Frontal cortex (tissue), 3 donors: ENCODE measurements at regions not wholly inside any gene's neighbourhood (a gene's known extent, or its start where the extent isn't known, plus 50 kb on each side); places are given as distances from the start of the nearest gene placed in this dataset.
A peak's percentile ranks its signal among the peaks of the same experiment; 100 is the strongest.
"Not testable (repeated sequence)": the region's sequence is repeated elsewhere in the genome, so short reads cannot be mapped to it uniquely, and the experiment has no call there.

Experiments used
- DNase-seq, 2 donors: peaks; one replicate each; pipeline ENCODE4 v3.0.0; 2012; ENCODE audit warnings: low spot score in 2 of 2
- FAIRE-seq: peaks from 2 replicates; lab custom pipeline; 2012; peaks lifted over from hg19 to GRCh38; lab: Jason Lieb, UNC
- donor health status: control.
- donor health status: control.
- donor health status: control.

DNA sequence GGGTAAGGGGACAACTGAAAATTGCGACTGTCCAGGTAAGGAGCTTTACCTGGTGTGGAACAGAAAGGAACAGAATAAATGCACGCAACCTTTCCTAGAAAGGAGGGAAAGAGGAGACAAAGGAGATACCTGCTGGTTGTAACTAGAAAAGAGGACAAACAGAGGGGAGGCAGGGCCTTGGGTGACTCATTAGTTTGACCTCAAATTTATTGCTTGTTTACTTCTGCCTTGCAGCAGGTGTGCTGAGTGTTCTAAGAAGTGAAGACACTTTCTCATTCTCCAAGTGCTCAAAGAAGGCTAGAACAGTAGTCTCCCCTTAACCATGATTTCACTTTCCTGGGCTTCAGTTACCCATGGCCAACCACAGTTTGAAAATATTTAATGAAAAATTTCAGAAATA lies 123.1 kb upstream of the BOD1L1 start:
- FAIRE-seq: no peak
- DNase-seq: no peak

DNA sequence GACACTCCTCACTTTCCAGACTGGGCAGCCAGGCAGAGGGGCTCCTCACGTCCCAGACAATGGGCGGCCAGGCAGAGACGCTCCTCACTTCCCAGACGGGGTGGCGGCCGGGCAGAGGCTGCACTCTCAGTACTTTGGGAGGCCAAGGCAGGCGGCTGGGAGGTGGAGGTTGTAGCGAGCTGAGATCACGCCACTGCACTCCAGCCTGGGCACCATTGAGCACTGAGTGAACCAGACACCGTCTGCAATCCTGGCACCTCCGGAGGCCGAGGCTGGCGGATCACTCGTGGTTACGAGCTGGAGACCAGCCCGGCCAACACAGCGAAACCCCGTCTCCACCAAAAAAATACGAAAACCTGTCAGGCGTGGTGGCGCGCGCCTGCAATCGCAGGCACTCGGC lies 134.1 kb upstream of the BOD1L1 start:
- not testable (repeated sequence) for FAIRE-seq, DNase-seq

DNA sequence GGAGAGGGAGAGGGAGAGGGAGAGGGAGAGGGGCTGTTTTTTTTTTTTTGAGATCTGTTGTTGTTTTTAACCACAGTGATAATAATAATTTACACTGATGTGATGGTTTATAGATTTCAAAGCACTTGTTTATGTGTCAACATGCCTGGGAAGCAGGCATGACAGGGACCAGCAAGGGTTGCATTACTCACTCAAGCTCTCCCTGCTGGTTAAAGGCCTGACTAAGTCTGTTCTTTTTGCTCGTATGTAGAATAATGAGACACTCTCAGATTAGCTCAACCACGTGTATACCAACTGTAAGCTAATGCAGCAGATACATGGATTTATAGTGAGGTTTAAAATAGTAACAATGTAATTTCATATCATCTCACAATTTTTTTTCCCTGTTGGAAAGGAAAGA lies 134.6 kb upstream of the BOD1L1 start:
- DNase-seq (no peak), FAIRE-seq (no peak)

DNA sequence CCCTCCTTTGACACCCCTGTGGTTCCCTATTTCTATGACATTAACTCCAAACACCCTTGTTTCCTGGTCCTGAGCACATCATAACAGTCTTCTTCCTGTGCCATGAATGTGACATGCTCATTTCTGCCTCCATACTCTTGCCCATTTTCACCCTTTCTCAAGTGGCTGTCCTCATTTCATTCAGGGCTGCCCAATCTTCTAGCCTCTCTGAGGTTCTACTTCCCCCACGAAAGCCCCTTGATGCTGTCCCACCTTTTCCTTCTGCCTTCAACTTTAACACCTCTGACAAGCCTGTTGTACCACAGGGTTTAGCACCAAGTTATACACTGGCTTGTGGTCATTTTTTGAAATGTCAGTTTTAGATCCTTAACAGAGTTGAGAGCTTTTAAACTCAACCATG lies 136.2 kb upstream of the BOD1L1 start:
- FAIRE-seq: no peak

DNA sequence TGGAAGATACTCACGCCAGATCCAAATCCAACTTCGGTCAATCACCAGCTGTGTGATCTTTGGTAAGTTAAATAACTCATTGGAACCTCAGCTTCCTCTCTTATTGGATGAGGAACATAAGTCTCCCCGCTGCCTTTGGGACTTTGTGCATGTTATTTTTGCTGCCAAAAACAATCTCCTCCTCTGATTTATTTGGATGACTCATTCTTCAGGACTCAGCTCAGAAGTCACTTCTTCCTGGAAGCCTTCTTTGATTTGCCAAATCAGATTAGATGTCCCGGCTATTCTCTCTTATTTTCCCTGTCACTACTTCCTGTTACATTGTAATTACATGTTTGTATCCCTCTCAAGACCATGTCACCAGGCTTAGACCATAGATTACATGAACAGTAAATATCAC lies 138.0 kb upstream of the BOD1L1 start:
- no peak for FAIRE-seq

More for the DNA sequence above, 136.2 kb upstream of the BOD1L1 start:
- no peak for DNase-seq

DNA sequence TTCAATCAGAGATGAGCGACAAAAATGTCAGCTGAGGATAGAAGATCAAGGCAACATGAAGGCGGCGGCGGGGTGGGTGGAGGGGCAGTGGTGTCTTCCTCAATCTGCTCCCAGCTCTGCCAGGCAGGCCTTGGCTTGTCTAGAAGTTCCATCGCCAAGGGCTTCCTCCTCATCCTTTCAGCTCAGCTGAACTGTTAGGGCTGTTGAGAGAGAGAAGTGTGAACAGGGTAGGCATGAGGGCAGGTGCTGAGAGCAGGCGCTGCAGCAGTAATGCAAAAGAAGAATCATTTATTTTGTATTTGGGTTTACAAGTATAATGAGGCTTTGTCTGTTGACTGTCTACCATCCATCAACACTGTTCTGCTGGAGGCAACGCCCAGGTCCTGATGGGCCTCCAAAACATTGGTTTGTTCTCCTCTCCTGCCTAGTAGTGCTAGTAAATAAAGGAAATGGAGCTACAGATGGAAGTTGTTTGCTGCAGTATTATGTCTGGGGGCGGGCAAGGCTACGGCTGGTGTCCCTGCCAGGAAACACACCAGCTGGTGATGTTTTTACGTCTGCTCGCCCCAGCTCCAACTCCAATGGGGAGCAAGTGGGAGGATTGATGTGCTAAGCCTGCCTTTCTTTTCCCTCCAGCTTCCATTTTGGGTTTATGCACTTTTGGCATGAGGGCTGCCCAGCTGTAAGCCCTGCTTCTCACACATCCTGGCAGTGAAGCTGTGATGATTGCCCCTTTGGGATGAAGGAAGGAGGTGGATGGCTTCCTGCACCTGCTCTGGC lies 139.4 kb upstream of the BOD1L1 start:
- DNase-seq (peak in 1 of 2 donors; percentile 29), FAIRE-seq (no peak)

More for the DNA sequence above, 138.0 kb upstream of the BOD1L1 start:
- no peak for DNase-seq

DNA sequence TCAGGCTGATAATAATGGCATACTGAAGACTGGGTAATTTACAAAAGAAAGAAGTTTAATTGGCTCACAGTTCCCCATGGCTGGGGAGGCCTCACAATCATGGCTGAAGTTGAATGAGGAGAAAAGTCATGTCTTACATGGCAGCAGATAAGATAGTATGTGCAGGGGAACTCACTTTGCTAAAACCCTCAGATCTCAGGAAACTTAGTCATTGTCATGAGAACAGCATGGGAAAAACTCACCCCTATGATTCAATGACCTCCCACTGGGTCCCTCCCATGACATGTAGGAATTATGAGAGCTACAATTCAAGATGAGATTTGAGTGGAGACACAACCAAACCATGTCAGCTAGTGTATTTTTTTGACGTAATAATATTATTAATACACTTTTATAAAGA lies 149.8 kb upstream of the BOD1L1 start:
- DNase-seq (no peak), FAIRE-seq (no peak)

DNA sequence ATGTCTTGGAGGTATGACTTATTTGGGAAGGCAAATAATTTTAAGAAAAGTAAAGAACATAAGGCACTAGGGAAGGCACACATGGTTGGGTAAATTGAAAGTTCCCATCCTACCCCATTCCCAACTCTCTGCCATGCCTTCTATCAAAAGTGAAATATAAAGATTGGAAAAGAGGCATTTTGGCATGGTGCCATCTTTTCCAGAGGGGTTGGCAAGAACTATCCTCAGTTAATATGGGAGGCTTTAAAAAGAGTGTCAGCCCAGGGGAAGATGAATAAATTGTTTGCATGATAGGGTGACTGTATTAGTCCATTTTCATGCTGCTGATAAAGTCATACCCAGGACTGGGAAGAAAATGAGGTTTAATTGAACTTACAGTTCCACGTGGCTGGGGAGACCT lies 150.8 kb upstream of the BOD1L1 start:
- DNase-seq (no peak), FAIRE-seq (no peak)

DNA sequence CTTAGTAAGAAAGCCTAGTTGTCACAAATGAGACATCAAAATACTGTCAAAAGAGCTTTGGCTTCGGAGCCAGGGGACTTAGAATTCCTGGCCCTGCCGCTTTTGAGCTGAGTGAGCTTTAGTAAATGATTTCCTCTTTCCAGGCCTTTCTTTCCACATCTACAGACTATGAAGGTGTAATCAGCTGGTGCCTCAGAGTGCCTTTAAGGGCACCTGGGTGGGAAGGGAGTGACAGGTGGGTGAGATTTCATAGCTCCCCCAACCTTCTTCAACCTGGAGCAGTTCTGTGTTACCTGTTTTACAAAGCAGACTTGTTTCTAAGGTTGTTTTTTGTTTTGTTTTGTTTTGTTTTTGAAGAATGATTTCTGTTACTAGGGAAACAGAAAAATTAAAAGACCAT lies 154.7 kb upstream of the BOD1L1 start:
- FAIRE-seq (no peak), DNase-seq (no peak)

DNA sequence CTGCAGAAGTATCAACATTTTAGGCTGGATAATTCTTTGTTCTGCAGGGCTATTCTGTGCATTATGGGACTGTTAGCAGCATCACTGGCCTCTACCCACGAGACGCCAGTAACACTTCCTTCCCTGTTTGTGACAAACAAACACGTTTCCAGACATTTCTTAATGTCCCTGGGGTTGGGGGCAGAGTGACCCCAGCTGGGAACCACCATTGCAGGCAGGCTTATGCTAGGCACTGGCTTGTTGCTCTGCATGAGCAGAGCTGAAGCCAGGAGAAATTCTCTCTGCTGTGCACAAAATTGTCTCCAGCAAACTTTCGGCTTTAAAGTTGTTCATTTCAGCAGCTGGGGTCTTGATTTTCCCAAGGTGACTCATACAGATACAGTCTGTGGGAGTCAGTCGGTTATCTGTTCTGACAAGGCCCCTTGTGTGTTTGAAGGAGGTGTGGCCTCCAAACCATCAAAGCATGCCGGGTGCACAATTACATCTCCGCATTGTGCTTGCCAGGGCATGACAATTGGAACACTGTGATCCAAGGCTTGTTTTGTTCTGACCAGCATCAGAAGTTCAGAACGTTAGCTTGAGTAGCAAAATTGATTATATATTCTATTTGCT lies 156.4 kb upstream of the BOD1L1 start:
- DNase-seq: peak in 1 of 2 donors; percentile 26
- peak; percentile 23 for FAIRE-seq

DNA sequence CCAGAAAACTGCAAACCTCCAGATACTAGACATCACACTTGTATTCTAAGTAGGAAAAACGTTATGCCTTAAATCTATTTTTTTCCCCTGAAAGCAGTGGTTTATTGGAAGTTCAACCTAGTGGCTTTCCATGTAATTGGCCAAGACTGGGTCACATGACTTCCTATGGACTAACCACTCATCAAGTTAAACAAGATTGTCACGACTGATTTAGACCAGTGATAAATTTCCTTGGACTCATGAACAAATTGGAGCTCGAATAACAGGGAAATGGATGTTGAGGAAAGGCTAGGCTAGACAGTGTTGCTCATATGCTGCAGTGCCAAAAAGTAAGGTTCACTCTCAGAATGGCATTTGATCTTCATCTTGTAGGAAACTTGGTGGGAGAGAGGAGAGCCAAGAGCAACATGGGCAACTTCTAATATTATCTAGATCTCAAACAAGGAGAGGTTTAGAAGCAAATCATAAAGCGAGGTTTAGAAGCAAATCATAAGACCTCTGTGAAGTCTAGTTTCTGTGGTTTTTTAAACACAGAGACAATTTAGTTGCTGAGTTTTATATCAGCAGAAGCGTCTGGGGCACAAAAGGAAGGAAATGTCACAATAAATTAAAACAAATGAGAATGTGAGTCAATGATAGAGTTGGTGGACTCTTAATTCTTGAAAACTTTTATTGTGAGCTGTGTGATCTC lies 165.6 kb upstream of the BOD1L1 start:
- no peak for DNase-seq
- FAIRE-seq: no peak

DNA sequence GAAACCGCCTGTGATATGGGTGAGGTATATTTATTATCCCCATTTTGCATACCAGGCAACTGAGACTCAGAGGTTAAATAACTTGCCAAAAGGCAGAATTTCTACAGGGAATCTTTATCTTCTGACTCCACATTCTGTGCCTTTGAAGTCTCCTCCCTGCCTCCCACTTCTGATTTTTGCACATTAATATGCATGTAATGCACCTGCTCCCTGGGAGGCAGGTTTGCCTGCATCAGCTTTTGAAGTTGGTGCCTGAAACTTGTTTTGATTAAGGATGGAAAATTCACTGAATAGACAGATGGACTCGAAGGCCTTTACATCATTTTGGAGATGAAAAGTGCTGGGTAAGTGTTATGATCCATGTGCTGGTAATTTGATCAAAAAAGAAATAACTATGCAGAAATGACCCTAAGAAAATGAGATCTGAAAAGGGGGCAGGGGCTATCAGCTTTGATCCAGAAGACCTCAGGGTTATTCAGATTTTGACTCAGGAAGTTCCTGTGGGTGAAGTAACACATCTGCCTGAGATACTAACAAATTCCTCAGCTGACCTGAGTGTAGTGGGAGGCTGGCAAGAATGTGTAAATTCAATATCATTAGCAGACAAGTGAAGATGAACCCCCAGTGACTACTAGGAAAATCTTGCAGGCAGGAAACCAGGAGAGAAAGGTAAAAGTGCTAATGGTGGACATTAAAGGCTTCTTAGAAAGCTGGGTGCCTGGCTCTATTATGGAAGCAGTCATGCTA lies 167.5 kb upstream of the BOD1L1 start:
- no peak for FAIRE-seq
- no peak for DNase-seq

DNA sequence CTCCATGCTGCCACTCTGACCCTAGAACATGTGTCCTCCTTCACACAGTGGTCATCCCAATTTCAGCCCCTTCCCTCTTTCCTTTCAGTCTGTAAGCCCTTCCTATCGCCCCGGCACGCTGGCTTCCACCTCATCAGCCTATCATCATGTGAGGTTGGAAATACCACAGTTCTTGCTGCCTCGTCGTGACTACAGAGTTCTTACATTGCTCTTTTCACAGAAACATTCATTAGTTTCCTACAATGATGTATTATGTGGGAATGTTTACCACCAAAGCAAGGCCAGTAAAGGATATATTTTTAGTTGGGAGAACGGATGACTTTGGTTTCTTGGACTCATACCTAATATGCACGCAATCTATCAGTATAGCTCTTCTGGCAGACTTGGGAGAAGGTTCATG lies 169.5 kb upstream of the BOD1L1 start:
- no peak for FAIRE-seq
- DNase-seq: no peak

DNA sequence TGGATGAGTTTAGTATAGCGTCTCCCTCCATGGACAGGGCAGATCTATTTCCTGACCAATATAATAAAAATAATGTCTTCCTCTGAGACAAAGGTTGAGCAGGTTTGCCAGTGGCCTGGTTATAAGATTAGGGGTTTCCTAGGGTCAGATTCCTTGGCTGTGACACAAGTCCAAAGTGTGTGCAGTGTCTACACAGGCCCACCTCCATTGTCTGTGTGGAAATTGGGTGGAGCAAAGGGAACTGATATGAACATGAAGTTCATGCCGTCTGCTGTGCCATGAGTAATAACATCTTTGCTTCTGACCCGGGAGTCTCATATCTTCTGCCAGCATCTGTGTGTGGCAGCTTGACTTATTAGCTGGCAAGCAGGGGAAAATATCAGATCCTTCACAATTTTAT lies 187.7 kb upstream of the BOD1L1 start:
- FAIRE-seq (no peak), DNase-seq (no peak)

DNA sequence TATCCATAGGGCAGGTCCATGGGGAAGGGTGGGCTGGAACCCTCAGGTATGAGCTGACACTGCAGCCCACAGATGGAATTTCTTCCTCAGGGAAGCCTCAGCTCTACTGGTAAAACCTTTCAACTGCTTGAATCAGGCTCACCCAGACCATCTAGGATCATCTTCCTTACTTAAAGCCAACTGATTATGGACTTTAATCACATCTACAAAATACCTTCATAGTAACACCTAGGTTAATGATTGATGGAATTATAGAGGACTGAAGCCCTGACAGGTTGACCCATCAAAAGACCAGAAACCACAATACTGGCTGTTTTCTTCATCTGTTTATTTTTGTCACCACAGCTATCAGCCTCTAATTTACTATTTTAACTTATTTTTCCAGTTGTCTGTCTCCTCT lies 188.9 kb upstream of the BOD1L1 start:
- no peak for DNase-seq
- FAIRE-seq: no peak

DNA sequence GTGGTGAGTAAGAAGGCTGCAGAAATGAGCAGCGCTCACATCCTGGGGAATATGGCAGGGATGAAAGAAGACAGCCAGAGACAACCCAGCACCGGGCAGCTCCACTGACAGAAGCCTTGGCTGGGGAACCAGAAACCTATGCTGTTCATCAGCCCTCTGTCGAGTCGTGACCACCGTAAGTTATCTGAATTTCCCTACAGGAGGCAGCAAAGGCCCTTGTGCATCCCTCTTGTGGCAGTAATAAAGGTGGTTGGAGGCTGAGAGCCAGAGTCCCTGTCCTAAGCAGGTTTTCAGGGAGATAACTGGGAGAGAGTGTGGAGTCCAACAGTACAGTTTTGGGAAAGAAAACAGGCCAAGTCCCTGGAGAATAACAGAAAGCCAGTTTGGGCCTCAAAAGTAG lies 194.0 kb upstream of the BOD1L1 start:
- DNase-seq (no peak), FAIRE-seq (no peak)

DNA sequence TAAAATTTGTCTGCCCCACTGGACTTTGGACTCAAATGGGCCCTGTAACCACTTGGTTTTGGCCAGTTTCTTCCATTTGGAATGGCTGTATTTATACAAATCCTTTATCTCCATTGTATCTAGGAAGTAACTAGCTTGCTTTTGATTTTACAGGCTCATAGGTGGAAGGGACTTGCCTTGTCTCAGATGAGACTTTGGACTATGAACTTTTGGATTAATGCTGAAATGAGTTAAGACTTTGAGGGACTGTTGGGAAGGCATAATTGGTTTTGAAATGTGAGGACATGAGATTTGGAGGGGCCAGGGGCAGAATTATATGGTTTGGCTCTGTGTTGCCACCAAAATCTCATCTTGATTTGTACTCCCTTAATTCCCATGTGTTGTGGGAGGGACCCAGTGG lies 198.3 kb upstream of the BOD1L1 start:
- DNase-seq, FAIRE-seq: not testable (repeated sequence)

DNA sequence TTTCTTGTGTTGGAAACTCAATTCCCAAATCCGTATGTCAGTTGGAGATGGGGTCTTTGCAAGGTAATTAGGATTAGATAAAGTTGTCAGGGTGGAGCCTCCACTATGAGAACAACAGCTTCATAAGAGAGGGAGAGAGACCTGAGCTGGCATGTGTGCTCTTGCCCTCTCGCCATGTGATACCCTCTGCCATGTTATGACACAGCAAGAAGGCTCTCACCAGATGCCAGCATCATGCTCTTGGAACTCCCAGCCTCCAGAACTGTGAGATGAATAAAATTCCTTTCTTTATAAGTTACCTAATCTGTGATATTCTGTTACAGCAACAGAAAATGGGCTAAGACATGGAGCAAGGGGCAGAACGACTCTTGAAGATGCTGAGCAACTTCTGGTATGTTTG lies 201.9 kb upstream of the BOD1L1 start:
- no peak for FAIRE-seq

DNA sequence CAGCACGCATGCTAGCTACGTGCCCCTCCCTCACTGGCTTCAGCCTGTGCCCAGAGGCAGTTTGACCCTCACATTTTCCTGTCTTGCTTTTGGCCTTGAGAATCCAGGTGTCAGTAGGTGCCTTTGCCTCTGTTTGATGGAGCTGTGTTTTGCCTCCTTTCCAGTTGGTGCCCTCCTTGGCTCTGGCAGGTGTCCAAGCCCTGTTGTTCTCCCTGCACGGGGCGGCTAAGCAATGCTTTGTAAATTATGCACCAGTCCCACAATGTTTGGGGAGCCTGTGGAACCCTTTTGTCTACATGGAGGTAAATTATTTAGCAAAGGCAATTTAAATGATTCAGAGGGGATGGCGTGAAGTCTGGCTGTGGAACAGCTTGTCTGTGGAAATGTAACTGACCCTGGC lies 202.9 kb upstream of the BOD1L1 start:
- DNase-seq (no peak), FAIRE-seq (no peak)

More for the DNA sequence above, 201.9 kb upstream of the BOD1L1 start:
- DNase-seq: no peak

DNA sequence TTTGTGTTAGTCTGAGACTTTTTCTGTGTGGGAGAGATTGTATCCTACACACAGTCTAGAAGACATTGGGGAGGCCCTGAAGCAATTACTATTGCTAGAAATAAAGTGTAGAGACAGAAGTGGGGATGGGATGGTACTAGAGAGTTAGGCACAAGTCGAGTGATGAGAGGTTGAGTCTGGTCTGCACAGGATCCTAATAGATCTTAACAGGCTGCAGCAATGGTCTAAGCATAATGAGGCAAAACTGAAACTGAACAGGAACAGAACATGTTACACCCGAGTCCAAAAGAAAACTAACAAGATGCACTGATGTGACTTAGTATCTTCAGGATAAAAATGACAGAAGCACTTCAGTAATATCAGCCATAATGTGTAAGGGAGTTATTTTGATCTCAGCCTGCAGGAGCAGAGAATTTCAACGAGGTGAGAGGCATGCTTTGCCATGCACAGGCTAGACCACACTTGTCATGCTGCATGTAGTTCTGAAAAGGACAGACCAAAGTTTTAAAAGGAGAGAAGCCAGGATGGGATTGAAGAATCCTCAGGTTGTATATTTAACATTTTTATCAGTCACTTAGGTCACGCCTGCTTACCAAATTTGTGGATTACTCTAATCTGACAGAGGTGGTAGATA lies 205.8 kb upstream of the BOD1L1 start:
- FAIRE-seq (no peak), DNase-seq (no peak)
